HEK293 (cell line): ENCODE measurements at regions not wholly inside any gene's neighbourhood (a gene's known extent, or its start where the extent isn't known, plus 50 kb on each side); places are given as distances from the start of the nearest gene placed in this dataset.
"Not testable (repeated sequence)": the region's sequence is repeated elsewhere in the genome, so short reads cannot be mapped to it uniquely, and the experiment has no call there.

Experiments
- CTCF ChIA-PET: fragments of 350-600 bp; formaldehyde crosslinking; extraction: SDS; loops from one replicate; lab custom pipeline; 2021; ENCODE audit warnings: antibody characterized with exemption; lab: Yijun Ruan, JAX
- POLR2A ChIA-PET: fragments of 300-600 bp; formaldehyde crosslinking; extraction: SDS; loops from one replicate; lab custom pipeline; 2020; ENCODE audit warnings: antibody characterized with exemption, inconsistent platforms; lab: Yijun Ruan, JAX
- H3K27ac ChIP-seq: fragments of 200-500 bp; sonication (Bioruptor generic); 2 replicates; pipeline ENCODE4 v1.5.1; 2014; ENCODE audit warnings: low read depth, low read length, control low read depth, inconsistent platforms; ENCODE audit errors: extremely low read depth
- H3K36me3 ChIP-seq, 2 experiments: fragments of 200-500 bp in 1 of 2; sonication (Bioruptor generic) in 1 of 2; 1 replicate in 1 of 2; 2 replicates in 1 of 2; pipeline ENCODE4 v1.5.1; 2014 to 2017; ENCODE audit warnings: inconsistent platforms in 2 of 2, low read length in 2 of 2; ENCODE audit not compliant: control insufficient read depth in 2 of 2, insufficient read depth in 1 of 2
- H3K4me1 ChIP-seq: fragments of 200-500 bp; sonication (Bioruptor generic); 2 replicates; pipeline ENCODE4 v1.5.1; 2014; ENCODE audit warnings: mild to moderate bottlenecking, low read length, inconsistent platforms; ENCODE audit not compliant: control insufficient read depth, insufficient read depth
- H3K4me3 ChIP-seq: 2 replicates; pipeline ENCODE4 v1.5.1; 2011; ENCODE audit warnings: low read depth, mild to moderate bottlenecking, control low read depth, low read length, moderate library complexity
- H3K9me3 ChIP-seq: fragments of 200-500 bp; sonication (Bioruptor generic); 2 replicates; pipeline ENCODE4 v1.5.1; 2014; ENCODE audit warnings: low read depth, low read length, inconsistent platforms; ENCODE audit not compliant: control insufficient read depth, insufficient read depth
- GFI1B ChIP-seq: fragments of 450-650 bp; formaldehyde crosslinking; IDR thresholded peaks from 2 replicates; pipeline ENCODE4 v1.5.1; 2016; ENCODE audit warnings: missing biosample characterization, missing genetic modification characterization
- GLIS1 ChIP-seq: fragments of 450-650 bp; formaldehyde crosslinking; IDR thresholded peaks from 2 replicates; pipeline ENCODE4 v1.5.1; 2016; ENCODE audit warnings: missing biosample characterization, missing genetic modification characterization
- HOXD13 ChIP-seq: sonication (generic); formaldehyde crosslinking; IDR thresholded peaks from 2 replicates; pipeline ENCODE4 v1.8.0; 2022; ENCODE audit warnings: missing genetic modification reagents, borderline replicate concordance
- KLF16 ChIP-seq: fragments of 450-650 bp; formaldehyde crosslinking; IDR thresholded peaks from 2 replicates; pipeline ENCODE4 v1.5.1; 2017; ENCODE audit warnings: missing biosample characterization, missing genetic modification characterization
- ZBTB1 ChIP-seq: fragments of 450-650 bp; formaldehyde crosslinking; IDR thresholded peaks from 2 replicates; pipeline ENCODE4 v1.5.1; 2016; ENCODE audit warnings: missing biosample characterization, missing genetic modification characterization
- ZNF121 ChIP-seq: fragments of 450-650 bp; formaldehyde crosslinking; IDR thresholded peaks from 2 replicates; pipeline ENCODE4 v1.5.1; 2016; ENCODE audit warnings: missing biosample characterization, missing genetic modification characterization
- ZNF133 ChIP-seq: fragments of 450-650 bp; formaldehyde crosslinking; IDR thresholded peaks from 2 replicates; pipeline ENCODE4 v1.5.1; 2016; ENCODE audit warnings: missing biosample characterization, missing genetic modification characterization
- ZNF175 ChIP-seq: fragments of 450-650 bp; formaldehyde crosslinking; IDR thresholded peaks from 2 replicates; pipeline ENCODE4 v1.5.1; 2016; ENCODE audit warnings: missing biosample characterization, missing genetic modification characterization
- ZNF202 ChIP-seq: fragments of 450-650 bp; formaldehyde crosslinking; IDR thresholded peaks from 2 replicates; pipeline ENCODE4 v1.5.1; 2016; ENCODE audit warnings: missing biosample characterization, missing genetic modification characterization, borderline replicate concordance
- ZNF211 ChIP-seq: fragments of 450-650 bp; formaldehyde crosslinking; IDR thresholded peaks from 2 replicates; pipeline ENCODE4 v1.5.1; 2016; ENCODE audit warnings: low read depth, missing biosample characterization, missing genetic modification characterization
- ZNF248 ChIP-seq: fragments of 450-650 bp; formaldehyde crosslinking; IDR thresholded peaks from 2 replicates; pipeline ENCODE4 v1.5.1; 2017; ENCODE audit warnings: missing biosample characterization, missing genetic modification characterization
- ZNF324 ChIP-seq: fragments of 450-650 bp; formaldehyde crosslinking; IDR thresholded peaks from 2 replicates; pipeline ENCODE4 v1.5.1; 2016; ENCODE audit warnings: missing biosample characterization, missing genetic modification characterization
- ZNF37A ChIP-seq: fragments of 450-650 bp; IDR thresholded peaks from 2 replicates; pipeline ENCODE4 v1.5.1; 2018; ENCODE audit warnings: missing biosample characterization, missing genetic modification characterization
- ZNF529 ChIP-seq: fragments of 450-650 bp; formaldehyde crosslinking; IDR thresholded peaks from 2 replicates; pipeline ENCODE4 v1.5.1; 2017; ENCODE audit warnings: missing genetic modification characterization, missing biosample characterization; ENCODE audit not compliant: insufficient replicate concordance
- ZNF558 ChIP-seq: fragments of 450-650 bp; formaldehyde crosslinking; IDR thresholded peaks from 2 replicates; pipeline ENCODE4 v1.5.1; 2016; ENCODE audit warnings: missing biosample characterization, missing genetic modification characterization
- ZNF561 ChIP-seq: fragments of 450-650 bp; IDR thresholded peaks from 2 replicates; pipeline ENCODE4 v1.5.1; 2018; ENCODE audit warnings: missing biosample characterization, missing genetic modification characterization, borderline replicate concordance
- ZNF571 ChIP-seq: fragments of 450-650 bp; formaldehyde crosslinking; IDR thresholded peaks from 2 replicates; pipeline ENCODE4 v1.5.0; 2017; ENCODE audit warnings: missing biosample characterization, missing genetic modification characterization
- ZNF585B ChIP-seq: fragments of 450-650 bp; formaldehyde crosslinking; IDR thresholded peaks from 2 replicates; pipeline ENCODE4 v1.5.1; 2016; ENCODE audit warnings: missing biosample characterization, missing genetic modification characterization
- ZNF596 ChIP-seq: fragments of 450-650 bp; IDR thresholded peaks from 2 replicates; pipeline ENCODE4 v1.5.0; 2018; ENCODE audit warnings: missing biosample characterization, mild to moderate bottlenecking, missing genetic modification characterization, moderate library complexity
- ZNF677 ChIP-seq: fragments of 450-650 bp; IDR thresholded peaks from 2 replicates; pipeline ENCODE4 v1.5.0; 2018; ENCODE audit warnings: missing biosample characterization, mild to moderate bottlenecking, missing genetic modification characterization, moderate library complexity
- ZSCAN30 ChIP-seq: fragments of 450-650 bp; IDR thresholded peaks from 2 replicates; pipeline ENCODE4 v1.5.1; 2018; ENCODE audit warnings: missing biosample characterization, mild to moderate bottlenecking, missing genetic modification characterization, moderate library complexity
- TF ChIP-seq, protein P1 (sequence below): fragments of 450-650 bp; formaldehyde crosslinking; IDR thresholded peaks from 2 replicates; pipeline ENCODE4 v1.5.1; 2016; ENCODE audit warnings: missing biosample characterization, missing genetic modification characterization, low read depth
- TF ChIP-seq, protein P2 (sequence below): fragments of 450-650 bp; formaldehyde crosslinking; IDR thresholded peaks from 2 replicates; pipeline ENCODE4 v1.5.1; 2017; ENCODE audit warnings: missing biosample characterization, missing genetic modification characterization
- TF ChIP-seq, protein P3 (sequence below): fragments of 450-650 bp; formaldehyde crosslinking; IDR thresholded peaks from 2 replicates; pipeline ENCODE4 v1.5.1; 2016; ENCODE audit warnings: missing biosample characterization, missing genetic modification characterization
- TF ChIP-seq, protein P4 (sequence below): fragments of 450-650 bp; formaldehyde crosslinking; IDR thresholded peaks from 2 replicates; pipeline ENCODE4 v1.5.1; 2016; ENCODE audit warnings: missing biosample characterization, missing genetic modification characterization
- TF ChIP-seq, protein P5 (sequence below): sonication (generic); formaldehyde crosslinking; IDR thresholded peaks from 2 replicates; pipeline ENCODE4 v1.8.1; 2022; ENCODE audit warnings: mild to moderate bottlenecking, moderate library complexity, missing genetic modification reagents
- TF ChIP-seq, protein P6 (sequence below): fragments of 450-650 bp; formaldehyde crosslinking; IDR thresholded peaks from 2 replicates; pipeline ENCODE4 v1.5.1; 2016; ENCODE audit warnings: missing biosample characterization, missing genetic modification characterization

DNA sequence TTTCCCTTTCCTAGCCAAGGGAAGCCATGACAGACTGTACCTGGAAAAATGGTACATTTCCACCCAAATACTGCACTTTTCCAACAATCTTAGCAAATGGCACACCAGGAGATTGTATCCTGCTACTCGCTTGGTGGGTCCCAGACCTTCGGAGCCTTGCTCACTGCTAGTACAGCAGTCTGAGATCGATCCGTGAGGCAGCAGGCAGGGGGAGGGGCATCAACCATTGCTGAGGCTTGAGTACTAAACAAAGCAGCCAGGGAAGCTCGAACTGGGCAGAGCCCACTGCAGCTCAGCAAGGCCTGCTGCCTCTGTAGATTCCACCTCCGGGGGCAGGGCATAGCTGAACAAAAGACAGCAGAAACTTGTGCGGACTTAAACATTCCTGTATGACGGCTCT is 218.8 kb downstream of the LRIG3 start:
- TF ChIP-seq ZNF558 (tag by site-specific recombination), result no peak
- TF ChIP-seq, protein P1, sequence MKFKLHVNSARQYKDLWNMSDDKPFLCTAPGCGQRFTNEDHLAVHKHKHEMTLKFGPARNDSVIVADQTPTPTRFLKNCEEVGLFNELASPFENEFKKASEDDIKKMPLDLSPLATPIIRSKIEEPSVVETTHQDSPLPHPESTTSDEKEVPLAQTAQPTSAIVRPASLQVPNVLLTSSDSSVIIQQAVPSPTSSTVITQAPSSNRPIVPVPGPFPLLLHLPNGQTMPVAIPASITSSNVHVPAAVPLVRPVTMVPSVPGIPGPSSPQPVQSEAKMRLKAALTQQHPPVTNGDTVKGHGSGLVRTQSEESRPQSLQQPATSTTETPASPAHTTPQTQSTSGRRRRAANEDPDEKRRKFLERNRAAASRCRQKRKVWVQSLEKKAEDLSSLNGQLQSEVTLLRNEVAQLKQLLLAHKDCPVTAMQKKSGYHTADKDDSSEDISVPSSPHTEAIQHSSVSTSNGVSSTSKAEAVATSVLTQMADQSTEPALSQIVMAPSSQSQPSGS (tag by site-specific recombination), result no peak
- TF ChIP-seq ZBTB1 (tag by site-specific recombination), result no peak
- no peak for TF ChIP-seq ZNF37A
- no peak for TF ChIP-seq ZNF561 (tag by site-specific recombination)
- TF ChIP-seq ZNF324 (tag by site-specific recombination), result no peak
- no peak for TF ChIP-seq ZNF211 (tag by site-specific recombination)
- no peak for TF ChIP-seq ZNF202 (tag by site-specific recombination)
- no peak for TF ChIP-seq ZNF596 (tag by site-specific recombination)
- no peak for TF ChIP-seq HOXD13 (CRISPR knock-in tag)
- TF ChIP-seq ZNF133 (tag by site-specific recombination), result no peak
- TF ChIP-seq ZNF585B (tag by site-specific recombination), result no peak
- TF ChIP-seq, protein P2, sequence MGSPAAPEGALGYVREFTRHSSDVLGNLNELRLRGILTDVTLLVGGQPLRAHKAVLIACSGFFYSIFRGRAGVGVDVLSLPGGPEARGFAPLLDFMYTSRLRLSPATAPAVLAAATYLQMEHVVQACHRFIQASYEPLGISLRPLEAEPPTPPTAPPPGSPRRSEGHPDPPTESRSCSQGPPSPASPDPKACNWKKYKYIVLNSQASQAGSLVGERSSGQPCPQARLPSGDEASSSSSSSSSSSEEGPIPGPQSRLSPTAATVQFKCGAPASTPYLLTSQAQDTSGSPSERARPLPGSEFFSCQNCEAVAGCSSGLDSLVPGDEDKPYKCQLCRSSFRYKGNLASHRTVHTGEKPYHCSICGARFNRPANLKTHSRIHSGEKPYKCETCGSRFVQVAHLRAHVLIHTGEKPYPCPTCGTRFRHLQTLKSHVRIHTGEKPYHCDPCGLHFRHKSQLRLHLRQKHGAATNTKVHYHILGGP (tag by site-specific recombination), result no peak
- Histone ChIP-seq H3K36me3 (no peaks in the 10 kb centered on the region), H3K4me1 (no peaks in the 10 kb centered on the region), H3K9me3 (no peaks in the 10 kb centered on the region), H3K27ac (no peak overlapping the region), H3K4me3 (no peak overlapping the region)
- CTCF ChIA-PET, result no interaction called here
- POLR2A ChIA-PET, result no interaction called here

DNA sequence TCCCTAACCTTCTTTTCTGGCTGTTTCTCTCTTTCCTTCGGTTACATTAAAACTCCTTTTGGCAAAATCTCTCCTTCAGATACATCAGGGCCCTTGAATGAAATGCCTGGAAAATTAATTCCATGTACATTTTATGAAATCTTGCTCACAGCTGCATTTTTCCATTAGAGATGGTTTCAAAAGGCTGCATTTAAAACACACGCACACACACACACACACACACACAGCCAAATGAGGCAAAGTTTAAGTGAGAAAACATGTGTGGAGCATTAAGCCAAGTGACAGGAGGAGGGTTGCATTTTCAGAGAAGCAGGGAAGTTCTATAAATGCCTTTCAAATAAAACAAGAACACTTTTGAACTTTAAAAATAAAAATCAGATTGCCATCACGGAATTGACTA is 216.4 kb downstream of the LRIG3 start:
- TF ChIP-seq, protein P3, sequence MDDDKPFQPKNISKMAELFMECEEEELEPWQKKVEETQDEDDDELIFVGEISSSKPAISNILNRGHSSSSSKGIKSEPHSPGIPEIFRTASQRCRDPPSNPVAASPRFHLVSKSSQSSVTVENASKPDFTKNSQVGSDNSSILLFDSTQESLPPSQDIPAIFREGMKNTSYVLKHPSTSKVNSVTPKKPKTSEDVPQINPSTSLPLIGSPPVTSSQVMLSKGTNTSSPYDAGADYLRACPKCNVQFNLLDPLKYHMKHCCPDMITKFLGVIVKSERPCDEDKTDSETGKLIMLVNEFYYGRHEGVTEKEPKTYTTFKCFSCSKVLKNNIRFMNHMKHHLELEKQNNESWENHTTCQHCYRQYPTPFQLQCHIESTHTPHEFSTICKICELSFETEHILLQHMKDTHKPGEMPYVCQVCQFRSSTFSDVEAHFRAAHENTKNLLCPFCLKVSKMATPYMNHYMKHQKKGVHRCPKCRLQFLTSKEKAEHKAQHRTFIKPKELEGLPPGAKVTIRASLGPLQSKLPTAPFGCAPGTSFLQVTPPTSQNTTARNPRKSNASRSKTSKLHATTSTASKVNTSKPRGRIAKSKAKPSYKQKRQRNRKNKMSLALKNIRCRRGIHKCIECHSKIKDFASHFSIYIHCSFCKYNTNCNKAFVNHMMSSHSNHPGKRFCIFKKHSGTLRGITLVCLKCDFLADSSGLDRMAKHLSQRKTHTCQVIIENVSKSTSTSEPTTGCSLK (tag by site-specific recombination), result no peak
- TF ChIP-seq ZNF248 (no peak), ZNF529 (no peak), GLIS1 (tag by site-specific recombination) (no peak), ZNF677 (tag by site-specific recombination) (no peak), ZNF571 (no peak), ZNF121 (tag by site-specific recombination) (no peak), ZSCAN30 (tag by site-specific recombination) (no peak), ZNF175 (no peak), GFI1B (no peak), KLF16 (tag by site-specific recombination) (no peak)
- TF ChIP-seq, protein P4, sequence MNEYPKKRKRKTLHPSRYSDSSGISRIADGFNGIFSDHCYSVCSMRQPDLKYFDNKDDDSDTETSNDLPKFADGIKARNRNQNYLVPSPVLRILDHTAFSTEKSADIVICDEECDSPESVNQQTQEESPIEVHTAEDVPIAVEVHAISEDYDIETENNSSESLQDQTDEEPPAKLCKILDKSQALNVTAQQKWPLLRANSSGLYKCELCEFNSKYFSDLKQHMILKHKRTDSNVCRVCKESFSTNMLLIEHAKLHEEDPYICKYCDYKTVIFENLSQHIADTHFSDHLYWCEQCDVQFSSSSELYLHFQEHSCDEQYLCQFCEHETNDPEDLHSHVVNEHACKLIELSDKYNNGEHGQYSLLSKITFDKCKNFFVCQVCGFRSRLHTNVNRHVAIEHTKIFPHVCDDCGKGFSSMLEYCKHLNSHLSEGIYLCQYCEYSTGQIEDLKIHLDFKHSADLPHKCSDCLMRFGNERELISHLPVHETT (tag by site-specific recombination), result no peak
- TF ChIP-seq, protein P5, sequence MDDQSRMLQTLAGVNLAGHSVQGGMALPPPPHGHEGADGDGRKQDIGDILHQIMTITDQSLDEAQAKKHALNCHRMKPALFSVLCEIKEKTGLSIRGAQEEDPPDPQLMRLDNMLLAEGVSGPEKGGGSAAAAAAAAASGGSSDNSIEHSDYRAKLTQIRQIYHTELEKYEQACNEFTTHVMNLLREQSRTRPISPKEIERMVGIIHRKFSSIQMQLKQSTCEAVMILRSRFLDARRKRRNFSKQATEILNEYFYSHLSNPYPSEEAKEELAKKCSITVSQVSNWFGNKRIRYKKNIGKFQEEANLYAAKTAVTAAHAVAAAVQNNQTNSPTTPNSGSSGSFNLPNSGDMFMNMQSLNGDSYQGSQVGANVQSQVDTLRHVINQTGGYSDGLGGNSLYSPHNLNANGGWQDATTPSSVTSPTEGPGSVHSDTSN (CRISPR knock-in tag), result no peak
- TF ChIP-seq, protein P6, sequence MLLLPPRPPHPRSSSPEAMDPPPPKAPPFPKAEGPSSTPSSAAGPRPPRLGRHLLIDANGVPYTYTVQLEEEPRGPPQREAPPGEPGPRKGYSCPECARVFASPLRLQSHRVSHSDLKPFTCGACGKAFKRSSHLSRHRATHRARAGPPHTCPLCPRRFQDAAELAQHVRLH (tag by site-specific recombination), result no peak
- ChIA-PET POLR2A (no interaction called here), CTCF (interaction anchor here (0.6 to 1.1 kb wide), 2 partner anchors 10 to 288 kb away, joined by 3 read pairs; no protein-coding TSS in a partner anchor)
- H3K36me3 ChIP-seq, result no peaks in the 10 kb centered on the region
- H3K4me3 ChIP-seq, result no peak overlapping the region
- H3K27ac ChIP-seq, result no peak overlapping the region
- H3K4me1 ChIP-seq, result no peaks in the 10 kb centered on the region
- no peaks in the 10 kb centered on the region for H3K9me3 ChIP-seq

DNA sequence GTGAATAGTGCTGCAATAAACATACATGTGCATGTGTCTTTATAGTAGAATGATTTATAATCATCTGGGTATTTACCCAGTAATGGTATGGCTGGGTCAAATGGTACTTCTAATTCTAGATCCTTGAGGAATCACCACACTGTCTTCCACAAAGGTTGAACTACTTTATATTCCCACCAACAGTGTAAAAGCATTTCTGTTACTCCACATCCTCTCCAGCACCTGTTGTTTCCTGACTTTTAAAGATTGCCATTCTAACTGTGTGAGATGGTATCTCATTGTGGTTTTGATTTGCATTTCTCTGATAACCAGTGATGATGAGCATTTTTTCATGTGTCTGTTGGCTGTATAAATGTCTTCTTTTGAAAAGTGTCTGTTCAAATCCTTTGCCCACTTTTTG is 215.5 kb downstream of the LRIG3 start:
- CTCF ChIA-PET, result not testable (repeated sequence)

More for the DNA sequence above, 215.5 kb downstream of the LRIG3 start:
- H3K36me3 ChIP-seq, H3K27ac ChIP-seq, H3K4me3 ChIP-seq, H3K4me1 ChIP-seq, POLR2A ChIA-PET, H3K9me3 ChIP-seq: not testable (repeated sequence)
